Gastrocnemius medialis (tissue), 4 donors: ENCODE measurements at regions not wholly inside any gene's neighbourhood (a gene's known extent, or its start where the extent isn't known, plus 50 kb on each side); places are given as distances from the start of the nearest gene placed in this dataset.

Experiments
- ATAC-seq, 2 donors: fragments of 150-250 bp; one replicate each; pipeline ENCODE4 v1.9.1; 2016
- DNase-seq, 2 donors: peaks; one replicate each; pipeline ENCODE4 v3.0.0-alpha.2; 2019
- H3K27ac ChIP-seq, 4 donors: fragments of 200-600 bp; sonication (generic); 1 replicate in 1 of 4; 2 replicates in 3 of 4; pipeline ENCODE4 v1.5.1; 2016 to 2018; ENCODE audit warnings: mild to moderate bottlenecking in 2 of 4, moderate library complexity in 1 of 4
- H3K27me3 ChIP-seq, 3 donors: fragments of 200-600 bp; sonication (generic) in 2 of 3; 1 replicate in 1 of 3; 2 replicates in 2 of 3; pipeline versions ENCODE4 v1.5.1 to v1.6.0; 2016 to 2019; ENCODE audit warnings: mild to moderate bottlenecking in 1 of 3, moderate library complexity in 1 of 3
- H3K36me3 ChIP-seq, 2 donors: fragments of 200-600 bp; sonication (generic) in 1 of 2; one replicate each; pipeline ENCODE4 v1.5.1; 2017 to 2018
- H3K4me1 ChIP-seq, 2 donors: fragments of 200-600 bp; sonication (generic) in 1 of 2; one replicate each; pipeline ENCODE4 v1.5.1; 2016 to 2017; ENCODE audit warnings: mild to moderate bottlenecking in 2 of 2
- H3K4me3 ChIP-seq, 4 donors: fragments of 200-600 bp; sonication (generic) in 3 of 4; 1 replicate in 1 of 4; 2 replicates in 3 of 4; pipeline ENCODE4 v1.5.1; 2016 to 2019; ENCODE audit warnings: mild to moderate bottlenecking in 2 of 4
- H3K9me3 ChIP-seq, 3 donors: fragments of 200-600 bp; sonication (generic) in 2 of 3; 1 replicate in 1 of 3; 2 replicates in 2 of 3; pipeline ENCODE4 v1.5.1; 2016 to 2019
- CTCF ChIP-seq, 5 experiments: fragments of 450-650 bp in 3 of 5; fragments of 200-600 bp in 2 of 5; sonication (generic) in 2 of 5; IDR thresholded peaks in 4 of 5; conservative IDR thresholded peaks in 1 of 5; 1 replicate in 4 of 5; 2 replicates in 1 of 5; pipeline ENCODE4 v1.5.1; 2016 to 2019; ENCODE audit warnings: antibody characterized with exemption in 5 of 5, mild to moderate bottlenecking in 3 of 5, moderate library complexity in 3 of 5
- POLR2A ChIP-seq, 2 donors: fragments of 450-650 bp; IDR thresholded peaks; one replicate each; pipeline ENCODE4 v1.6.1; 2017; ENCODE audit warnings: antibody characterized with exemption in 2 of 2, mild to moderate bottlenecking in 2 of 2, moderate library complexity in 2 of 2
- in situ Hi-C, 4 donors: fragments of 200-750 bp; cut with MboI; loops; one replicate each; pipeline versions ENCODE4 v1.15.0 to v1.8.0; 2017; ENCODE audit warnings: low sequenced_read_pairs in 4 of 4
- intact Hi-C: fragments of 100-400 bp; cut with DNase I; formaldehyde crosslinking; loops from one replicate; pipeline ENCODE4 v1.15.1; 2023; ENCODE audit warnings: low total_unique reads

GRCh38 chr10:64071218-64071617 is 550.0 kb downstream of the REEP3 start:
- Histone ChIP-seq H3K27ac (no peak overlapping the region), H3K9me3 (no peaks in the 10 kb centered on the region), H3K36me3 (no peaks in the 10 kb centered on the region), H3K4me3 (no peak overlapping the region), H3K4me1 (no peaks in the 10 kb centered on the region), H3K27me3 (no peaks in the 10 kb centered on the region)
- no peak for ATAC-seq
- intact Hi-C loops (no loop called here), in situ Hi-C loops (no loop called here)
- TF ChIP-seq CTCF (IDR thresholded peaks at IDR 0.05 in 4 of 5, conservative IDR thresholded peaks at IDR 0.05 in 1 of 5) (no peak), POLR2A (IDR thresholded peaks at IDR 0.05) (no peak)
- no peak for DNase-seq

GRCh38 chr10:64075604-64076003 is 554.4 kb downstream of the REEP3 start:
- in situ Hi-C loops = no loop called here
- H3K4me3 ChIP-seq = no peak overlapping the region
- DNase-seq = no peak
- H3K4me1 ChIP-seq = no peaks in the 10 kb centered on the region
- intact Hi-C loops = no loop called here
- TF ChIP-seq CTCF (IDR thresholded peaks at IDR 0.05 in 4 of 5, conservative IDR thresholded peaks at IDR 0.05 in 1 of 5) (no peak), POLR2A (IDR thresholded peaks at IDR 0.05) (no peak)
- H3K27me3 ChIP-seq = peaks cover 0 to 4% (median 0%) of the 10 kb centered on the region in 3 donors
- no peak for ATAC-seq
- no peaks in the 10 kb centered on the region for H3K9me3 ChIP-seq
- no peaks in the 10 kb centered on the region for H3K36me3 ChIP-seq
- no peak overlapping the region for H3K27ac ChIP-seq

GRCh38 chr10:64076322-64076940 is 555.2 kb downstream of the REEP3 start:
- peaks cover 0 to 4% (median 0%) of the 10 kb centered on the region in 3 donors for H3K27me3 ChIP-seq
- no peaks in the 10 kb centered on the region for H3K9me3 ChIP-seq
- no peak overlapping the region for H3K4me3 ChIP-seq
- in situ Hi-C loops = no loop called here
- intact Hi-C loops = no loop called here
- DNase-seq (no peak), ATAC-seq (no peak)
- no peaks in the 10 kb centered on the region for H3K36me3 ChIP-seq
- no peaks in the 10 kb centered on the region for H3K4me1 ChIP-seq
- H3K27ac ChIP-seq = no peak overlapping the region
- TF ChIP-seq CTCF (IDR thresholded peaks at IDR 0.05 in 4 of 5, conservative IDR thresholded peaks at IDR 0.05 in 1 of 5) (no peak), POLR2A (IDR thresholded peaks at IDR 0.05) (no peak)

GRCh38 chr10:64079341-64079740 is 558.1 kb downstream of the REEP3 start:
- intact Hi-C loops = no loop called here
- DNase-seq (no peak), ATAC-seq (no peak)
- in situ Hi-C loops = no loop called here
- Histone ChIP-seq H3K27me3 (peaks cover 0 to 4% (median 0%) of the 10 kb centered on the region in 3 donors), H3K9me3 (no peaks in the 10 kb centered on the region), H3K4me3 (no peak overlapping the region), H3K27ac (no peak overlapping the region), H3K4me1 (no peaks in the 10 kb centered on the region), H3K36me3 (no peaks in the 10 kb centered on the region)
- TF ChIP-seq POLR2A (IDR thresholded peaks at IDR 0.05) (no peak), CTCF (IDR thresholded peaks at IDR 0.05 in 4 of 5, conservative IDR thresholded peaks at IDR 0.05 in 1 of 5) (no peak)

GRCh38 chr10:64080071-64080470 is 558.9 kb downstream of the REEP3 start:
- H3K9me3 ChIP-seq = no peaks in the 10 kb centered on the region
- DNase-seq (no peak), ATAC-seq (no peak)
- H3K27ac ChIP-seq = no peak overlapping the region
- in situ Hi-C loops = no loop called here
- no peaks in the 10 kb centered on the region for H3K36me3 ChIP-seq
- no peak overlapping the region for H3K4me3 ChIP-seq
- H3K27me3 ChIP-seq = peaks cover 0 to 4% (median 0%) of the 10 kb centered on the region in 3 donors
- TF ChIP-seq POLR2A (IDR thresholded peaks at IDR 0.05) (no peak), CTCF (IDR thresholded peaks at IDR 0.05 in 4 of 5, conservative IDR thresholded peaks at IDR 0.05 in 1 of 5) (no peak)
- H3K4me1 ChIP-seq = no peaks in the 10 kb centered on the region
- intact Hi-C loops = no loop called here
